ENCODE measurements at regions not wholly inside any gene's neighbourhood (a gene's known extent, or its start where the extent isn't known, plus 50 kb on each side); places are given as distances from the start of the nearest gene placed in this dataset.

- Histone ChIP-seq H3K9me3 (peaks cover 19% of the 10 kb centered on the region), H3K4me3 (no peak overlapping the region), H3K36me3 (no peaks in the 10 kb centered on the region), H3K27me3 (no peaks in the 10 kb centered on the region), H4K20me1 (no peaks in the 10 kb centered on the region), H3K4me2 (no peak overlapping the region), H3K27ac (no peak overlapping the region), H3K4me1 (no peaks in the 10 kb centered on the region), H3K9ac (no peak overlapping the region)
- no peak for TF ChIP-seq Cebpa-rat (IDR thresholded peaks at IDR 0.05)
These were observed 88.6 kb upstream of the KLF14 start for GRCh38 chr7:130822642-130823041.

- Histone ChIP-seq H3K4me1 (no peaks in the 10 kb centered on the region), H4K20me1 (no peaks in the 10 kb centered on the region), H3K9ac (no peak overlapping the region), H3K27me3 (no peaks in the 10 kb centered on the region), H3K4me2 (no peak overlapping the region), H3K4me3 (no peak overlapping the region), H3K9me3 (peaks cover 21% of the 10 kb centered on the region), H3K36me3 (no peaks in the 10 kb centered on the region), H3K27ac (no peak overlapping the region)
- no peak for TF ChIP-seq Cebpa-rat (IDR thresholded peaks at IDR 0.05)
These were observed 89.1 kb upstream of the KLF14 start for GRCh38 chr7:130823060-130823459.

DNA sequence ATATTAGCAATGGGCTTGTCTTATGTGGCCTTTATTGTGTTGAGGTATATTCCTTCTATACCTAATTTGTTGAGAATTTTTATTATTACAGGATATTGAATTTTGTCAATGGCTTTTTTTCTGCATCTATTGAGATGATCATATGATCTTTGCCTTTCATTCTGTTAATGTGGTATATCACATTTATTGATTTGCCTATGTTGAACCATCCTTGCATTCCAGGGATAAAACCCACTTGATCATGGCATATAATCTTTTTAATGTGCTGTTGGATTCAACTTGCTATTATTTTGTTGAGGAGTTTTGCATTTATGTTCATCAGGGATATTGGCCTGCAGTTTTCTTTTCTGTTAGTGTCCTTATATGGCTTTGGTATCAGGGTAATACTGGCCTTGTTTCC is 91.8 kb upstream of the KLF14 start:
- no peak overlapping the region for H3K4me3 ChIP-seq
- no peak overlapping the region for H3K9ac ChIP-seq
- no peaks in the 10 kb centered on the region for H3K36me3 ChIP-seq
- no peak overlapping the region for H3K4me2 ChIP-seq
- no peaks in the 10 kb centered on the region for H3K4me1 ChIP-seq
- TF ChIP-seq Cebpa-rat (IDR thresholded peaks at IDR 0.05), result no peak
- H4K20me1 ChIP-seq, result no peaks in the 10 kb centered on the region
- peaks cover 28% of the 10 kb centered on the region for H3K9me3 ChIP-seq
- no peak overlapping the region for H3K27ac ChIP-seq
- no peaks in the 10 kb centered on the region for H3K27me3 ChIP-seq

DNA sequence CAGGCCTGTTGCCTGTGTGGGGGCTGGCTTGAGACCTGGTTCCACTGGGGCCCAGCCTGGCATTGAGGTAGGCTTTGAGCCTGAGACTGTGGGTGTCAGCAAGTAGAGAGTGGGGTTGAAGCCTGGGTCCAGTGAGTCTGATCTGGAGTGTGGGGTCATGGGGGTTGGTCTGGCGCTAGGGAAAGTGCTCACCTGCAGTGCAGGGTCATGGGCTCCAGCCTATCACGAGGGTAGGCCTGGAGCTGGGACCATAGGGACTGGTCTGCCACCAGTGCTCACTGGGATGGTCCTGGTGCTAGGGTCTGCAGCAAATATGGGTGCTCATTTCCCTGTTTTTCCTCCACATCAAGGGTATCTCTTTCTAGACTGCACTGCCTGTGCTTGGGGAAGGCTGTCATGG is 95.4 kb upstream of the KLF14 start:
- H4K20me1 ChIP-seq, result no peaks in the 10 kb centered on the region
- H3K4me2 ChIP-seq, result no peak overlapping the region
- no peak overlapping the region for H3K9ac ChIP-seq
- H3K4me3 ChIP-seq, result no peak overlapping the region
- H3K27me3 ChIP-seq, result no peaks in the 10 kb centered on the region
- peaks cover 28% of the 10 kb centered on the region for H3K9me3 ChIP-seq
- no peaks in the 10 kb centered on the region for H3K4me1 ChIP-seq
- no peak overlapping the region for H3K27ac ChIP-seq
- no peak for TF ChIP-seq Cebpa-rat (IDR thresholded peaks at IDR 0.05)
- H3K36me3 ChIP-seq, result no peaks in the 10 kb centered on the region

GRCh38 chr7:130831322-130831721 is 97.3 kb upstream of the KLF14 start:
- no peaks in the 10 kb centered on the region for H3K27me3 ChIP-seq
- no peak overlapping the region for H3K4me3 ChIP-seq
- H3K4me1 ChIP-seq, result peaks cover 8% of the 10 kb centered on the region
- no peak for TF ChIP-seq Cebpa-rat (IDR thresholded peaks at IDR 0.05)
- H3K4me2 ChIP-seq, result no peak overlapping the region
- H3K9me3 ChIP-seq, result peaks cover 19% of the 10 kb centered on the region; the same call in 1 of the 2 replicates
- H3K9ac ChIP-seq, result no peak overlapping the region
- no peaks in the 10 kb centered on the region for H4K20me1 ChIP-seq
- H3K36me3 ChIP-seq, result no peaks in the 10 kb centered on the region
- no peak overlapping the region for H3K27ac ChIP-seq

- Histone ChIP-seq H3K9me3 (peaks cover 16% of the 10 kb centered on the region; the same call in 1 of the 2 replicates), H3K4me2 (no peak overlapping the region), H3K27me3 (no peaks in the 10 kb centered on the region), H4K20me1 (no peaks in the 10 kb centered on the region), H3K9ac (no peak overlapping the region), H3K4me3 (no peak overlapping the region), H3K36me3 (no peaks in the 10 kb centered on the region), H3K4me1 (peaks cover 15% of the 10 kb centered on the region), H3K27ac (no peak overlapping the region)
- no peak for TF ChIP-seq Cebpa-rat (IDR thresholded peaks at IDR 0.05)
These were observed 97.9 kb upstream of the KLF14 start for GRCh38 chr7:130831817-130832481.

DNA sequence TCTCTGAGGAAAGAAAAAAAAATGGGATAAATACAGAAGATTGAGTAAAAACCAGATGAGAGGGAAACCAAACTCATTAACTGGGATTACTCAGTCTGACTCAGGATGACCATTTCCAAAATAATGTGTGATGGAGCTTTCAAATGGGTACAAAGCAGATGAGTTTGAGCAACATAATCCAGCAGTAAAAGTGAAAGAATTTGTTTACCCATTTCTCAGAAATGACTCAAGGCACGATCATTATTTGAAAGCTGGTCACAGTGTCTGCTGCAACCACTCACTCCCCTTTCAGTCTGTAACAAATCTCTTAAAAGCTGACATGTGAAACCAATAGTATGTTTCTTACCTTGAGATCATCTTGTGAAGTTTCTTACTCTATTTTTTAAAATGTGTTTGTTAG is 104.7 kb upstream of the KLF14 start:
- H3K9ac ChIP-seq, result no peak overlapping the region
- H3K9me3 ChIP-seq, result no peaks in the 10 kb centered on the region
- H3K4me2 ChIP-seq, result no peak overlapping the region

GRCh38 chr7:130840599-130840998 is 106.6 kb upstream of the KLF14 start:
- no peak overlapping the region for H3K27ac ChIP-seq
- no peak for TF ChIP-seq Cebpa-rat (IDR thresholded peaks at IDR 0.05)
- H3K9ac ChIP-seq, result no peak overlapping the region
- no peaks in the 10 kb centered on the region for H3K9me3 ChIP-seq
- no peaks in the 10 kb centered on the region for H3K36me3 ChIP-seq
- peaks cover 32% of the 10 kb centered on the region for H3K4me1 ChIP-seq
- H3K4me2 ChIP-seq, result no peak overlapping the region
- no peaks in the 10 kb centered on the region for H3K27me3 ChIP-seq
- no peaks in the 10 kb centered on the region for H4K20me1 ChIP-seq
- H3K4me3 ChIP-seq, result no peak overlapping the region

More for the DNA sequence above, 104.7 kb upstream of the KLF14 start:
- Histone ChIP-seq H4K20me1 (no peaks in the 10 kb centered on the region), H3K27me3 (no peaks in the 10 kb centered on the region), H3K4me1 (peaks cover 33% of the 10 kb centered on the region), H3K4me3 (no peak overlapping the region), H3K27ac (no peak overlapping the region), H3K36me3 (no peaks in the 10 kb centered on the region)
- no peak for TF ChIP-seq Cebpa-rat (IDR thresholded peaks at IDR 0.05)

GRCh38 chr7:130841416-130841815 is 107.4 kb upstream of the KLF14 start:
- Histone ChIP-seq H3K4me1 (peaks cover 24% of the 10 kb centered on the region), H3K4me3 (0 out of 2 replicates have a peak overlapping the region, but pooled peaks have one; percentile 1), H4K20me1 (no peaks in the 10 kb centered on the region), H3K27me3 (no peaks in the 10 kb centered on the region), H3K36me3 (no peaks in the 10 kb centered on the region), H3K9me3 (no peaks in the 10 kb centered on the region), H3K9ac (no peak overlapping the region), H3K27ac (peak overlapping the region; percentile 34; the same call in 1 of the 2 replicates), H3K4me2 (peak overlapping the region; percentile 68)
- TF ChIP-seq Cebpa-rat (IDR thresholded peaks at IDR 0.05), result no peak

DNA sequence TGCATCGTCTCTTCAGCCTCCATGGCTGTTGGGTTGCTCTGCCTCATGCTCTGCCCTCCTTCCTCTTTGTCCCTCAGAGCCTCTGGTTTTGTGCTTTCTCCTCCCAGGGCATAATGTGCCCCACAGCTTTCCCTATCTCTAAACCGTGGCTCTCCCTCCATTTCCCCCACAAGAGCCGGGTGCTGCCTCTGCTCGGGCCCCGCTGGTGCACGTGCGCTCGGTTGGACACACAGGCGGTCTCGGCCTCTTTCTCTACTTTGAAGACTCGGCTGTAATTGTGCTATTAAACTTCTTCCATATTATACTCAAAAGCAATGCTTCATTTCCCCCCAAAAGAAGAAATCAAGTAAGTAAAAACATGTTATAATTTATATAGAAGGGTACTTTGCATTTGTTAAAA is 109.7 kb upstream of the KLF14 start:
- H3K27ac ChIP-seq, result no peak overlapping the region
- no peak for TF ChIP-seq Cebpa-rat (IDR thresholded peaks at IDR 0.05)
- no peaks in the 10 kb centered on the region for H3K36me3 ChIP-seq
- no peaks in the 10 kb centered on the region for H4K20me1 ChIP-seq
- H3K9me3 ChIP-seq, result no peaks in the 10 kb centered on the region
- H3K27me3 ChIP-seq, result no peaks in the 10 kb centered on the region
- H3K4me1 ChIP-seq, result peaks cover 18% of the 10 kb centered on the region
- H3K9ac ChIP-seq, result no peak overlapping the region
- no peak overlapping the region for H3K4me2 ChIP-seq
- H3K4me3 ChIP-seq, result no peak overlapping the region
